ENCODE measurements at regions not wholly inside any gene's neighbourhood (a gene's known extent, or its start where the extent isn't known, plus 50 kb on each side); places are given as distances from the start of the nearest gene placed in this dataset.

DNA sequence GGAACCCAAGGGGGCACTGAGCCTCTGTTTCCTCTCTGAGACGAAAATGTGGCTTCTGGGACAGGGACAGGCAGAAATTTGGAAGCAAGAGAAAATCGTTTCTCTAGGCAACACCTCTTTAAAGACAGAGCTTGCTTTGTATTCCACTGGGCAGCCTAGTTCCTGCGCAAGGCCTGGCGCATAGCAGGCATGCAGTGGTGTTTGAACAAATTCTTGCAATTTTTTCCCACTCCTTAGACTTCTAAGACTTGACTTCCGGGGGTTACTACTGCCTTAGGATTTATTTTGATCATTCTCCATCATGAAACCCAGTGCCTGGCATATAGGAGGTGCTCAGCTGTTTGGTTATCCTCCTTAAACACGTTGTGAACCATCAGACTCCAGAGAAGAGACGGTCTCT lies 249.0 kb upstream of the KCNG1 start:
- TF ChIP-seq, protein P1, sequence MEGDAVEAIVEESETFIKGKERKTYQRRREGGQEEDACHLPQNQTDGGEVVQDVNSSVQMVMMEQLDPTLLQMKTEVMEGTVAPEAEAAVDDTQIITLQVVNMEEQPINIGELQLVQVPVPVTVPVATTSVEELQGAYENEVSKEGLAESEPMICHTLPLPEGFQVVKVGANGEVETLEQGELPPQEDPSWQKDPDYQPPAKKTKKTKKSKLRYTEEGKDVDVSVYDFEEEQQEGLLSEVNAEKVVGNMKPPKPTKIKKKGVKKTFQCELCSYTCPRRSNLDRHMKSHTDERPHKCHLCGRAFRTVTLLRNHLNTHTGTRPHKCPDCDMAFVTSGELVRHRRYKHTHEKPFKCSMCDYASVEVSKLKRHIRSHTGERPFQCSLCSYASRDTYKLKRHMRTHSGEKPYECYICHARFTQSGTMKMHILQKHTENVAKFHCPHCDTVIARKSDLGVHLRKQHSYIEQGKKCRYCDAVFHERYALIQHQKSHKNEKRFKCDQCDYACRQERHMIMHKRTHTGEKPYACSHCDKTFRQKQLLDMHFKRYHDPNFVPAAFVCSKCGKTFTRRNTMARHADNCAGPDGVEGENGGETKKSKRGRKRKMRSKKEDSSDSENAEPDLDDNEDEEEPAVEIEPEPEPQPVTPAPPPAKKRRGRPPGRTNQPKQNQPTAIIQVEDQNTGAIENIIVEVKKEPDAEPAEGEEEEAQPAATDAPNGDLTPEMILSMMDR (IDR thresholded peaks at IDR 0.05), result no peak
- no peak for TF ChIP-seq EZH2 (IDR thresholded peaks at IDR 0.05; ENCODE audit: borderline replicate concordance, insufficient read depth, low read depth, low read length, poor library complexity, severe bottlenecking)
